Neural cell (in vitro differentiated cells): ENCODE measurements at regions not wholly inside any gene's neighbourhood (a gene's known extent, or its start where the extent isn't known, plus 50 kb on each side); places are given as distances from the start of the nearest gene placed in this dataset.

Experiments
- H2AFZ ChIP-seq: fragments of 200-600, 300-800 bp; sonication (generic), shearing (Covaris generic); 2 replicates; pipeline ENCODE4 v1.6.0; 2014; ENCODE audit warnings: low read depth, mild to moderate bottlenecking, antibody characterized with exemption, low read length, moderate library complexity
- H3F3A ChIP-seq: fragments of 200-600 bp; shearing (Covaris generic); 2 replicates; pipeline ENCODE4 v1.6.1; 2016; ENCODE audit warnings: mild to moderate bottlenecking, moderate library complexity, mixed read lengths, antibody characterized with exemption, low read length; ENCODE audit not compliant: insufficient read depth, poor library complexity, severe bottlenecking
- H3K27ac ChIP-seq: fragments of 200-600, 300-800 bp; sonication (generic), shearing (Covaris generic); 2 replicates; pipeline ENCODE4 v1.5.1; 2014; ENCODE audit warnings: mild to moderate bottlenecking, low read length, moderate library complexity
- H3K27me3 ChIP-seq: fragments of 300-800, 200-600 bp; sonication (generic), shearing (Covaris generic); 2 replicates; pipeline ENCODE4 v1.6.0; 2014; ENCODE audit warnings: mild to moderate bottlenecking, low read depth, low read length, moderate library complexity; ENCODE audit not compliant: insufficient read depth
- H3K36me3 ChIP-seq: fragments of 300-800, 200-600 bp; sonication (generic), shearing (Covaris generic); 2 replicates; pipeline ENCODE4 v1.5.1; 2014; ENCODE audit warnings: mild to moderate bottlenecking, antibody characterized with exemption, low read length, moderate library complexity; ENCODE audit not compliant: insufficient read depth
- H3K4me2 ChIP-seq: fragments of 300-800, 200-600 bp; sonication (generic), shearing (Covaris generic); 2 replicates; pipeline ENCODE4 v1.6.0; 2014; ENCODE audit warnings: mild to moderate bottlenecking, low read length
- H3K4me3 ChIP-seq: fragments of 300-800, 200-600 bp; sonication (generic), shearing (Covaris generic); 2 replicates; pipeline ENCODE4 v1.5.1; 2014; ENCODE audit warnings: mild to moderate bottlenecking, low read length, moderate library complexity
- H3K79me2 ChIP-seq: fragments of 200-600 bp; shearing (Covaris generic); replicated peaks from 2 replicates; pipeline ENCODE4 v1.6.0; 2014; ENCODE audit warnings: mild to moderate bottlenecking, low read length, moderate library complexity; ENCODE audit not compliant: insufficient read depth
- H3K9ac ChIP-seq: fragments of 300-800, 200-600 bp; sonication (generic), shearing (Covaris generic); 2 replicates; pipeline ENCODE4 v1.6.1; 2016; ENCODE audit warnings: mild to moderate bottlenecking, low read length, mixed read lengths
- H3K9me2 ChIP-seq: fragments of 200-600 bp; shearing (Covaris generic); 2 replicates; pipeline ENCODE4 v1.6.1; 2016; ENCODE audit warnings: mild to moderate bottlenecking, low read length, mixed read lengths; ENCODE audit not compliant: insufficient read depth
- H3K9me3 ChIP-seq: fragments of 200-600, 300-800 bp; sonication (generic), shearing (Covaris generic); 2 replicates; pipeline ENCODE4 v1.6.1; 2016; ENCODE audit warnings: mild to moderate bottlenecking, mixed run types, low read length, moderate library complexity, mixed read lengths
- H4K20me1 ChIP-seq: fragments of 200-600 bp; shearing (Covaris generic); 2 replicates; pipeline ENCODE4 v1.6.1; 2016; ENCODE audit warnings: mild to moderate bottlenecking, mixed run types; ENCODE audit not compliant: insufficient read depth
- CTCF ChIP-seq: fragments of 450-650 bp; IDR thresholded peaks from 2 replicates; pipeline ENCODE4 v1.5.1; 2014; ENCODE audit warnings: antibody characterized with exemption, mild to moderate bottlenecking, moderate library complexity; ENCODE audit not compliant: poor library complexity, severe bottlenecking
- EP300 ChIP-seq: fragments of 450-650 bp; conservative IDR thresholded peaks from 2 replicates; pipeline ENCODE4 v1.6.1; 2014; ENCODE audit warnings: antibody characterized with exemption, mild to moderate bottlenecking, moderate library complexity; ENCODE audit not compliant: poor library complexity, severe bottlenecking
- EZH2 ChIP-seq: fragments of 200-600, 300-800 bp; shearing (Covaris generic), sonication (generic); IDR thresholded peaks from 2 replicates; pipeline ENCODE4 v1.6.1; 2014; ENCODE audit warnings: antibody characterized with exemption, low read length, borderline replicate concordance, mild to moderate bottlenecking; ENCODE audit not compliant: insufficient read depth, poor library complexity, severe bottlenecking
- MXI1 ChIP-seq: fragments of 450-650 bp; conservative IDR thresholded peaks from 2 replicates; pipeline ENCODE4 v1.6.1; 2014; ENCODE audit warnings: antibody characterized with exemption, mild to moderate bottlenecking; ENCODE audit not compliant: poor library complexity, severe bottlenecking
- POLR2AphosphoS5 ChIP-seq: IDR thresholded peaks from 2 replicates; pipeline ENCODE4 v1.6.1; 2012
- RAD21 ChIP-seq: fragments of 450-650 bp; conservative IDR thresholded peaks from 2 replicates; pipeline ENCODE4 v1.6.1; 2014; ENCODE audit warnings: antibody characterized with exemption, mild to moderate bottlenecking, moderate library complexity
- SMC3 ChIP-seq: fragments of 450-650 bp; conservative IDR thresholded peaks from 2 replicates; pipeline ENCODE4 v1.6.1; 2014; ENCODE audit warnings: antibody characterized with exemption, mild to moderate bottlenecking, moderate library complexity; ENCODE audit not compliant: poor library complexity
- TAF1 ChIP-seq: IDR thresholded peaks from 2 replicates; pipeline ENCODE4 v1.6.1; 2012; ENCODE audit warnings: low read depth
- TF ChIP-seq, protein P1 (sequence below): IDR thresholded peaks from 2 replicates; pipeline ENCODE4 v1.6.1; 2012; ENCODE audit warnings: borderline replicate concordance

GRCh38 chr2:888906-889566 is 61.6 kb upstream of the SNTG2 start:
- Histone ChIP-seq H3K27me3 (no peaks in the 10 kb centered on the region), H3F3A (no peaks in the 10 kb centered on the region), H4K20me1 (no peaks in the 10 kb centered on the region), H3K79me2 (no peaks in the 10 kb centered on the region), H3K4me3 (no peak overlapping the region), H2AFZ (no peak overlapping the region), H3K9me3 (no peaks in the 10 kb centered on the region), H3K9ac (no peak overlapping the region), H3K9me2 (no peaks in the 10 kb centered on the region), H3K4me2 (no peak overlapping the region), H3K27ac (no peak overlapping the region), H3K36me3 (no peaks in the 10 kb centered on the region)
- no peak for TF ChIP-seq RAD21
- no peak for TF ChIP-seq CTCF
- no peak for TF ChIP-seq EZH2
- no peak for TF ChIP-seq EP300
- TF ChIP-seq, protein P1, sequence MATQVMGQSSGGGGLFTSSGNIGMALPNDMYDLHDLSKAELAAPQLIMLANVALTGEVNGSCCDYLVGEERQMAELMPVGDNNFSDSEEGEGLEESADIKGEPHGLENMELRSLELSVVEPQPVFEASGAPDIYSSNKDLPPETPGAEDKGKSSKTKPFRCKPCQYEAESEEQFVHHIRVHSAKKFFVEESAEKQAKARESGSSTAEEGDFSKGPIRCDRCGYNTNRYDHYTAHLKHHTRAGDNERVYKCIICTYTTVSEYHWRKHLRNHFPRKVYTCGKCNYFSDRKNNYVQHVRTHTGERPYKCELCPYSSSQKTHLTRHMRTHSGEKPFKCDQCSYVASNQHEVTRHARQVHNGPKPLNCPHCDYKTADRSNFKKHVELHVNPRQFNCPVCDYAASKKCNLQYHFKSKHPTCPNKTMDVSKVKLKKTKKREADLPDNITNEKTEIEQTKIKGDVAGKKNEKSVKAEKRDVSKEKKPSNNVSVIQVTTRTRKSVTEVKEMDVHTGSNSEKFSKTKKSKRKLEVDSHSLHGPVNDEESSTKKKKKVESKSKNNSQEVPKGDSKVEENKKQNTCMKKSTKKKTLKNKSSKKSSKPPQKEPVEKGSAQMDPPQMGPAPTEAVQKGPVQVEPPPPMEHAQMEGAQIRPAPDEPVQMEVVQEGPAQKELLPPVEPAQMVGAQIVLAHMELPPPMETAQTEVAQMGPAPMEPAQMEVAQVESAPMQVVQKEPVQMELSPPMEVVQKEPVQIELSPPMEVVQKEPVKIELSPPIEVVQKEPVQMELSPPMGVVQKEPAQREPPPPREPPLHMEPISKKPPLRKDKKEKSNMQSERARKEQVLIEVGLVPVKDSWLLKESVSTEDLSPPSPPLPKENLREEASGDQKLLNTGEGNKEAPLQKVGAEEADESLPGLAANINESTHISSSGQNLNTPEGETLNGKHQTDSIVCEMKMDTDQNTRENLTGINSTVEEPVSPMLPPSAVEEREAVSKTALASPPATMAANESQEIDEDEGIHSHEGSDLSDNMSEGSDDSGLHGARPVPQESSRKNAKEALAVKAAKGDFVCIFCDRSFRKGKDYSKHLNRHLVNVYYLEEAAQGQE = no peak
- TF ChIP-seq POLR2AphosphoS5 = no peak
- TF ChIP-seq MXI1 = no peak
- no peak for TF ChIP-seq SMC3
- TF ChIP-seq TAF1 = no peak

- H3K9me3 ChIP-seq = no peaks in the 10 kb centered on the region
- no peak overlapping the region for H3K9ac ChIP-seq
- no peaks in the 10 kb centered on the region for H3K9me2 ChIP-seq
- no peaks in the 10 kb centered on the region for H3F3A ChIP-seq
- no peaks in the 10 kb centered on the region for H4K20me1 ChIP-seq
- no peak overlapping the region for H2AFZ ChIP-seq
- no peak overlapping the region for H3K4me2 ChIP-seq
- H3K27me3 ChIP-seq = no peaks in the 10 kb centered on the region
- H3K79me2 ChIP-seq = no peaks in the 10 kb centered on the region
- no peaks in the 10 kb centered on the region for H3K36me3 ChIP-seq
- H3K27ac ChIP-seq = no peak overlapping the region
- no peak for TF ChIP-seq POLR2AphosphoS5
- TF ChIP-seq, protein P1 = no peak
- TF ChIP-seq EP300 = no peak
- TF ChIP-seq EZH2 = no peak
- no peak for TF ChIP-seq TAF1
- TF ChIP-seq MXI1 = no peak
- TF ChIP-seq CTCF = no peak
- TF ChIP-seq SMC3 = no peak
- TF ChIP-seq RAD21 = no peak
- no peak overlapping the region for H3K4me3 ChIP-seq
Measured at GRCh38 chr2:888211-888801, 62.3 kb upstream of the SNTG2 start.
